HepG2 (cell line): ENCODE measurements at regions not wholly inside any gene's neighbourhood (a gene's known extent, or its start where the extent isn't known, plus 50 kb on each side); places are given as distances from the start of the nearest gene placed in this dataset.

Source experiments
- ATAC-seq: fragments of 200-7000 bp; cut with Tn5 transposase; 3 replicates; pipeline ENCODE4 v1.9.1; 2020; ENCODE audit warnings: mild to moderate bottlenecking, moderate library complexity
- BruUV-seq: library from RNA; stranded (reverse); fragments of 400-500 nt; replicated peaks from 2 replicates; lab custom pipeline; 2021; lab: Mats Ljungman, UMichigan
- CTCF ChIA-PET: fragments of 300-600 bp; formaldehyde crosslinking; extraction: SDS; loops from one replicate; lab custom pipeline; 2021; ENCODE audit warnings: low total read pairs, inconsistent platforms, low intra/inter-chr PET ratio; lab: Yijun Ruan, JAX
- POLR2A ChIA-PET: fragments of 350-600 bp; sonication (Branson Sonifier 250); formaldehyde crosslinking; loops from one replicate; lab custom pipeline; 2020; ENCODE audit warnings: antibody characterized with exemption, inconsistent platforms; lab: Yijun Ruan, JAX
- DNase-seq: peaks from one replicate; pipeline ENCODE4 v3.0.0-alpha.2; 2015; ENCODE audit warnings: low spot score
- FAIRE-seq: peaks from 3 replicates; lab custom pipeline; 2011; peaks lifted over from hg19 to GRCh38; lab: Jason Lieb, UNC
- H2AFZ ChIP-seq: one replicate; pipeline ENCODE4 v1.6.1; 2011; ENCODE audit warnings: low read length, inconsistent platforms
- H3K27ac ChIP-seq: fragments of 300-600 bp; 3 replicates; pipeline ENCODE4 v1.8.0; 2011; ENCODE audit warnings: mixed run types, mild to moderate bottlenecking, mixed read lengths, low read length, inconsistent platforms; ENCODE audit not compliant: insufficient read depth; ENCODE audit errors: extremely low read length
- H3K27me3 ChIP-seq, 2 experiments: fragments of 200-600 bp in 1 of 2; 2 replicates in 1 of 2; 3 replicates in 1 of 2; pipeline versions ENCODE4 v1.6.0 to v1.8.0; 2011; ENCODE audit warnings: low read length in 2 of 2, mild to moderate bottlenecking in 2 of 2, moderate library complexity in 2 of 2, inconsistent platforms in 1 of 2; ENCODE audit not compliant: insufficient read depth in 2 of 2, control insufficient read depth in 1 of 2
- H3K36me3 ChIP-seq, 2 experiments: fragments of 200-600 bp in 1 of 2; replicated peaks in 1 of 2; 2 replicates in 1 of 2; 3 replicates in 1 of 2; pipeline versions ENCODE4 v1.5.1 to v1.8.0; 2011; ENCODE audit warnings: low read length in 2 of 2, inconsistent platforms in 1 of 2; ENCODE audit not compliant: insufficient read depth in 2 of 2, control insufficient read depth in 1 of 2
- H3K4me1 ChIP-seq: 2 replicates; pipeline ENCODE4 v1.5.1; 2012; ENCODE audit warnings: low read length, inconsistent platforms; ENCODE audit not compliant: insufficient read depth
- H3K4me2 ChIP-seq: 2 replicates; pipeline ENCODE4 v1.6.0; 2011; ENCODE audit warnings: low read depth, low read length, inconsistent platforms
- H3K4me3 ChIP-seq, 3 experiments: fragments of 200-600 bp in 1 of 3; sonication (generic), shearing (Covaris generic) in 1 of 3; replicated peaks in 1 of 3; 2 replicates each; pipeline ENCODE4 v1.5.1; 2011 to 2016; ENCODE audit warnings: low read length in 3 of 3, inconsistent platforms in 2 of 3, low read depth in 2 of 3, mild to moderate bottlenecking in 2 of 3, control low read depth in 1 of 3, mixed read lengths in 1 of 3; ENCODE audit not compliant: insufficient read depth in 1 of 3
- H3K79me2 ChIP-seq: one replicate; pipeline ENCODE4 v1.6.1; 2011; ENCODE audit warnings: low read length, inconsistent platforms; ENCODE audit not compliant: insufficient read depth
- H3K9ac ChIP-seq: 2 replicates; pipeline ENCODE4 v1.6.0; 2011; ENCODE audit warnings: mild to moderate bottlenecking, low read depth, low read length, inconsistent platforms; ENCODE audit not compliant: insufficient read depth
- H3K9me3 ChIP-seq: 2 replicates; pipeline ENCODE4 v1.5.1; 2012; ENCODE audit warnings: mild to moderate bottlenecking, low read length
- H4K20me1 ChIP-seq: 2 replicates; pipeline ENCODE4 v1.6.0; 2011; ENCODE audit warnings: inconsistent platforms, mild to moderate bottlenecking, low read length, moderate library complexity; ENCODE audit not compliant: insufficient read depth
- ARID3A ChIP-seq: IDR thresholded peaks from 2 replicates; pipeline ENCODE4 v1.6.1; 2012; ENCODE audit warnings: low read depth, low read length, improper control_type of control experiment
- CBX5 ChIP-seq: sonication (generic); formaldehyde crosslinking; IDR thresholded peaks from 2 replicates; pipeline ENCODE4 v1.4.0; 2020; ENCODE audit warnings: missing genetic modification reagents, borderline replicate concordance
- HDAC1 ChIP-seq: sonication (generic); formaldehyde crosslinking; IDR thresholded peaks from 2 replicates; pipeline ENCODE4 v1.5.1; 2020; ENCODE audit warnings: mild to moderate bottlenecking, missing genetic modification reagents
- KDM3A ChIP-seq: IDR thresholded peaks from 2 replicates; pipeline ENCODE4 v1.6.1; 2018; ENCODE audit warnings: low read depth, missing compliant biosample characterization
- MTA3 ChIP-seq: sonication (generic); formaldehyde crosslinking; IDR thresholded peaks from 2 replicates; pipeline ENCODE4 v1.4.0; 2020; ENCODE audit warnings: missing genetic modification reagents
- NBN ChIP-seq: fragments of 450-650 bp; conservative IDR thresholded peaks from 2 replicates; pipeline ENCODE4 v1.6.1; 2017
- NR0B2 ChIP-seq: sonication (generic); formaldehyde crosslinking; IDR thresholded peaks from 2 replicates; pipeline ENCODE4 v1.4.0; 2020; ENCODE audit warnings: mild to moderate bottlenecking, missing genetic modification reagents
- RFXANK ChIP-seq: IDR thresholded peaks from 2 replicates; pipeline ENCODE4 v1.6.1; 2016
- SYNCRIP ChIP-seq: fragments of 200-400 bp; formaldehyde crosslinking; IDR thresholded peaks from 2 replicates; pipeline ENCODE4 v1.6.1; 2018; ENCODE audit warnings: mild to moderate bottlenecking, low read depth, low read length; ENCODE audit not compliant: insufficient read depth
- TBX2 ChIP-seq: sonication (generic); formaldehyde crosslinking; IDR thresholded peaks from 2 replicates; pipeline ENCODE4 v1.5.0; 2020; ENCODE audit warnings: missing genetic modification reagents, mild to moderate bottlenecking, borderline replicate concordance
- TCF7 ChIP-seq: sonication (generic); IDR thresholded peaks from 2 replicates; pipeline ENCODE4 v1.6.1; 2016; ENCODE audit warnings: antibody characterized with exemption, low read depth
- ZBTB3 ChIP-seq: sonication (generic); formaldehyde crosslinking; IDR thresholded peaks from 2 replicates; pipeline ENCODE4 v1.4.0; 2020; ENCODE audit warnings: low read depth, mild to moderate bottlenecking, moderate library complexity, missing genetic modification reagents, borderline replicate concordance
- ZFX ChIP-seq: sonication (generic); formaldehyde crosslinking; IDR thresholded peaks from 2 replicates; pipeline ENCODE4 v1.4.0; 2020; ENCODE audit warnings: mild to moderate bottlenecking, low read depth, missing genetic modification reagents, moderate library complexity
- ZNF205 ChIP-seq: IDR thresholded peaks from 2 replicates; pipeline ENCODE4 v1.6.1; 2018; ENCODE audit warnings: missing biosample characterization, missing genetic modification reagents
- ZNF292 ChIP-seq: sonication (generic); formaldehyde crosslinking; IDR thresholded peaks from 2 replicates; pipeline ENCODE4 v1.8.1; 2022; ENCODE audit warnings: mild to moderate bottlenecking, low read depth, missing genetic modification reagents, borderline replicate concordance
- ZNF350 ChIP-seq: sonication (generic); formaldehyde crosslinking; IDR thresholded peaks from 2 replicates; pipeline ENCODE4 v1.4.0; 2020; ENCODE audit warnings: mild to moderate bottlenecking, low read depth, missing genetic modification reagents, borderline replicate concordance
- ZNF432 ChIP-seq: sonication (generic); formaldehyde crosslinking; IDR thresholded peaks from 2 replicates; pipeline ENCODE4 v1.5.0; 2020; ENCODE audit warnings: missing genetic modification reagents, mild to moderate bottlenecking, borderline replicate concordance
- ZNF460 ChIP-seq: sonication (generic); formaldehyde crosslinking; IDR thresholded peaks from 2 replicates; pipeline ENCODE4 v1.5.1; 2020; ENCODE audit warnings: missing genetic modification reagents, mild to moderate bottlenecking, borderline replicate concordance
- ZNF574 ChIP-seq: sonication (generic); formaldehyde crosslinking; IDR thresholded peaks from 2 replicates; pipeline ENCODE4 v1.4.0; 2020; ENCODE audit warnings: missing genetic modification reagents
- ZNF678 ChIP-seq: sonication (generic); formaldehyde crosslinking; IDR thresholded peaks from 2 replicates; pipeline ENCODE4 v1.4.0; 2020; ENCODE audit warnings: mild to moderate bottlenecking, missing genetic modification reagents
- WGBS: methylation state at CpG from one replicate; pipeline ENCODE4 v1.1.6; 2017; ENCODE audit warnings: low lambda C conversion rate; 5-methylcytosine and 5-hydroxymethylcytosine counted together
- in situ Hi-C: cut with HindIII; loops from 2 replicates; pipeline ENCODE4 v1.10.0; 2017; ENCODE audit warnings: low pct_unique_long_range_greater_than_20kb; ENCODE audit not compliant: extremely low pct_ligation_motif_present
- intact Hi-C: fragments of 100-400 bp; cut with micrococcal nuclease; formaldehyde crosslinking; loops from one replicate; pipeline ENCODE4 v1.10.0; 2022; ENCODE audit not compliant: unreplicated experiment

GRCh38 chr6:33934731-33935270 lies 131.0 kb upstream of the MLN start:
- 48% methylated on average over 4 of the region's 7 CpGs for WGBS
- ChIA-PET CTCF (no interaction called here), POLR2A (no interaction called here)

More at GRCh38 chr6:33934731-33935270, 131.0 kb upstream of the MLN start:
- no peak overlapping the region for H2AFZ ChIP-seq
- H3K9me3 ChIP-seq = no peaks in the 10 kb centered on the region
- H3K27ac ChIP-seq = no peak overlapping the region
- no peak overlapping the region for H3K4me2 ChIP-seq
- no peaks in the 10 kb centered on the region for H4K20me1 ChIP-seq
- intact Hi-C loops (loop anchor here (5.0 kb wide), 1 partner anchor 32 kb away; no protein-coding TSS in a partner anchor), in situ Hi-C loops (no loop called here)
- TF ChIP-seq ZNF574 (CRISPR knock-in tag) (no peak), ZNF678 (CRISPR knock-in tag) (no peak), ZBTB3 (CRISPR knock-in tag) (no peak), KDM3A (no peak), TCF7 (no peak), NR0B2 (CRISPR knock-in tag) (no peak), ZNF205 (CRISPR knock-in tag) (no peak), TBX2 (no peak), ZNF292 (no peak), HDAC1 (CRISPR knock-in tag) (no peak), CBX5 (CRISPR knock-in tag) (no peak), RFXANK (CRISPR knock-in tag) (no peak), ZFX (CRISPR knock-in tag) (no peak), SYNCRIP (no peak), ZNF432 (CRISPR knock-in tag) (no peak), ARID3A (no peak), ZNF350 (no peak), ZNF460 (CRISPR knock-in tag) (no peak), MTA3 (no peak), NBN (no peak)
- no peak for ATAC-seq
- BruUV-seq = no TSS peak
- no peaks in the 10 kb centered on the region for H3K36me3 ChIP-seq
- no peaks in the 10 kb centered on the region for H3K79me2 ChIP-seq
- H3K4me3 ChIP-seq = no peak overlapping the region
- DNase-seq = no peak
- H3K9ac ChIP-seq = no peak overlapping the region
- no peak for FAIRE-seq
- peaks cover 0 to 32% of the 10 kb centered on the region in 2 experiments; a peak in 3 of 5 replicates for H3K27me3 ChIP-seq
- H3K4me1 ChIP-seq = no peaks in the 10 kb centered on the region
